Heart left ventricle (tissue), 16 donors: ENCODE measurements at regions not wholly inside any gene's neighbourhood (a gene's known extent, or its start where the extent isn't known, plus 50 kb on each side); places are given as distances from the start of the nearest gene placed in this dataset.

Experiments
- ATAC-seq, 4 donors: fragments of 200-7000 bp; cut with Tn5 transposase; one replicate each; pipeline ENCODE4 v1.9.1; 2020 to 2022; ENCODE audit warnings: moderate library complexity in 4 of 4, mild to moderate bottlenecking in 3 of 4, moderate number of reproducible peaks in 1 of 4
- DNase-seq, 5 donors: peaks; one replicate each; pipeline ENCODE4 v3.0.0-alpha.2; 2020
- H3K27ac ChIP-seq, 12 donors: fragments of 200-600 bp; sonication (generic) in 4 of 12; one replicate each; pipeline versions ENCODE4 v1.5.0 to v1.8.0; 2016 to 2022; ENCODE audit warnings: mild to moderate bottlenecking in 2 of 12
- H3K27me3 ChIP-seq, 9 donors: fragments of 200-600 bp; sonication (generic) in 2 of 9; one replicate each; pipeline versions ENCODE4 v1.5.1 to v1.8.0; 2016 to 2022; ENCODE audit warnings: mild to moderate bottlenecking in 3 of 9
- H3K36me3 ChIP-seq, 9 donors: fragments of 200-600 bp; sonication (generic) in 2 of 9; one replicate each; pipeline versions ENCODE4 v1.5.0 to v1.8.0; 2018 to 2022; ENCODE audit warnings: mild to moderate bottlenecking in 2 of 9
- H3K4me1 ChIP-seq, 12 donors: fragments of 200-600 bp; sonication (generic) in 4 of 12; one replicate each; pipeline versions ENCODE4 v1.5.0 to v1.8.0; 2016 to 2022; ENCODE audit warnings: mild to moderate bottlenecking in 3 of 12
- H3K4me3 ChIP-seq, 12 donors: fragments of 200-600 bp; sonication (generic) in 4 of 12; one replicate each; pipeline versions ENCODE4 v1.5.0 to v1.8.0; 2017 to 2022; ENCODE audit warnings: mild to moderate bottlenecking in 9 of 12, moderate library complexity in 4 of 12
- H3K9me3 ChIP-seq, 12 donors: fragments of 200-600 bp; sonication (generic) in 4 of 12; one replicate each; pipeline versions ENCODE4 v1.5.0 to v1.8.0; 2016 to 2022; ENCODE audit warnings: mild to moderate bottlenecking in 1 of 12
- POLR2A ChIP-seq, 2 donors: fragments of 450-650 bp; IDR thresholded peaks; one replicate each; pipeline ENCODE4 v1.6.1; 2017; ENCODE audit warnings: antibody characterized with exemption in 2 of 2, mild to moderate bottlenecking in 2 of 2, moderate library complexity in 2 of 2
- WGBS, 4 donors: extraction: QIAGEN DNeasy Blood & Tissue Kit in 2 of 4; methylation state at CpG; one replicate each; pipeline versions ENCODE4 v1.1.5 to v1.1.7; 2013 to 2018; 5-methylcytosine and 5-hydroxymethylcytosine counted together
- intact Hi-C, 10 donors: fragments of 100-400 bp; cut with DNase I; formaldehyde crosslinking; loops; one replicate each; pipeline versions ENCODE4 v1.11.1 to v1.14.2; 2022
- TF ChIP-seq, protein P1 (sequence below), 12 donors: fragments of 200-600 bp; sonication (generic) in 4 of 12; IDR thresholded peaks; one replicate each; pipeline versions ENCODE4 v1.5.0 to v1.8.0; 2018 to 2022; ENCODE audit warnings: antibody characterized with exemption in 12 of 12, mild to moderate bottlenecking in 5 of 12
- donor health status: ischemic (EF 13 %, LVEDD 7.1; RV severe dilation, severe dysfunction).
- donor health status: healthy with polysubstance abuse.
- donor health status: DM: no; HTN: yes; CAD: no.
- donor health status: DM: no; HTN: no; CAD: no.
- donor health status: ischemic (EF 25% LVEDD 6.9; RV normal size, moderate dysfunction).
- donor health status: ischemic (EF 25% LVEDD 5.7; RV mildly dilated, moderate dysfunction).
- donor health status: healthy.
- donor health status: DM: yes; HTN: yes; CAD: no.
- donor health status: ischemic (EF 35%, LVEDD 5.7; RV mildly dilated, moderate dysfunction).
- donor health status: nonischemic (EF 11% LVEDD 7.7; RV severe dilation, severe dysfunction).
- donor health status: DM: yes; HTN: yes; CAD: no.
- donor health status: PGD.
- donor health status: ischemic (EF 29% LVEDD 5.4; RV normal size, mild dysfunction).
- donor health status: nonischemic (EF 23%, LVEDD 6.1; RV moderate dilation, normal function).

DNA sequence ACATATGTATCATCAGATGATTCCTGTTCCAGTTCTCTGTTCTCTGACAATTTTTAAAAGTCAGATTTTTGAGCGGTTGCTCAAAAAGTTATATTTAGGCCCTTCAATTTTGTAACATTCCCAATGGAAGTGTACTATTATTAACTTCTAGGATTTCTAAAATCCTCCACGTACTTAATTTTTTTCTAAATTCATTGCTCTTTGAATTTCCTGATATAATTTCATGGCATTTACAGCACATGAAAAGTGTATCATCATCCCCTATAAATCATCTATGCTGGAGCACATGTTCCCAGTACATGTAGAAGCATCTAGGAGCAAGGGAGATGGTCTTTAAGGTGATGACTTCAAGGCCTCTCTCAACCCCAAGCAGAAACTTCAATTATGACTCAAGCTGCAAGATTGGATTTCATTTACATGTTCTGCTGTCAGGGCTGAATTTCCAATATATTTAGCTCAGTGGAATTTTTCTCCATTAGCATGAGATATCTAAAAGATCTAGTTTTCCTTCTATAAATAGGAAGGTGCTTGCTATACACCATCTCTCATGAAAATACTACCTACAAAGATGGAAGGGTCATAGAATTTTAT lies 392.8 kb upstream of the MIR17HG start:
- intact Hi-C loops = no loop called here
- H3K27me3 ChIP-seq = no peaks in the 10 kb centered on the region
- no peak overlapping the region for H3K27ac ChIP-seq
- no peaks in the 10 kb centered on the region for H3K36me3 ChIP-seq
- ATAC-seq = no peak
- H3K4me3 ChIP-seq = no peak overlapping the region
- no peaks in the 10 kb centered on the region for H3K4me1 ChIP-seq
- peaks cover 0 to 3% (median 0%) of the 10 kb centered on the region in 12 donors for H3K9me3 ChIP-seq
- no peak for DNase-seq
- TF ChIP-seq POLR2A (IDR thresholded peaks at IDR 0.05) = no peak
- TF ChIP-seq, protein P1, sequence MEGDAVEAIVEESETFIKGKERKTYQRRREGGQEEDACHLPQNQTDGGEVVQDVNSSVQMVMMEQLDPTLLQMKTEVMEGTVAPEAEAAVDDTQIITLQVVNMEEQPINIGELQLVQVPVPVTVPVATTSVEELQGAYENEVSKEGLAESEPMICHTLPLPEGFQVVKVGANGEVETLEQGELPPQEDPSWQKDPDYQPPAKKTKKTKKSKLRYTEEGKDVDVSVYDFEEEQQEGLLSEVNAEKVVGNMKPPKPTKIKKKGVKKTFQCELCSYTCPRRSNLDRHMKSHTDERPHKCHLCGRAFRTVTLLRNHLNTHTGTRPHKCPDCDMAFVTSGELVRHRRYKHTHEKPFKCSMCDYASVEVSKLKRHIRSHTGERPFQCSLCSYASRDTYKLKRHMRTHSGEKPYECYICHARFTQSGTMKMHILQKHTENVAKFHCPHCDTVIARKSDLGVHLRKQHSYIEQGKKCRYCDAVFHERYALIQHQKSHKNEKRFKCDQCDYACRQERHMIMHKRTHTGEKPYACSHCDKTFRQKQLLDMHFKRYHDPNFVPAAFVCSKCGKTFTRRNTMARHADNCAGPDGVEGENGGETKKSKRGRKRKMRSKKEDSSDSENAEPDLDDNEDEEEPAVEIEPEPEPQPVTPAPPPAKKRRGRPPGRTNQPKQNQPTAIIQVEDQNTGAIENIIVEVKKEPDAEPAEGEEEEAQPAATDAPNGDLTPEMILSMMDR (IDR thresholded peaks at IDR 0.05) = no peak
- 74 to 83% (median 78%) methylated on average over 2 of the region's 2 CpGs for WGBS, 4 donors

DNA sequence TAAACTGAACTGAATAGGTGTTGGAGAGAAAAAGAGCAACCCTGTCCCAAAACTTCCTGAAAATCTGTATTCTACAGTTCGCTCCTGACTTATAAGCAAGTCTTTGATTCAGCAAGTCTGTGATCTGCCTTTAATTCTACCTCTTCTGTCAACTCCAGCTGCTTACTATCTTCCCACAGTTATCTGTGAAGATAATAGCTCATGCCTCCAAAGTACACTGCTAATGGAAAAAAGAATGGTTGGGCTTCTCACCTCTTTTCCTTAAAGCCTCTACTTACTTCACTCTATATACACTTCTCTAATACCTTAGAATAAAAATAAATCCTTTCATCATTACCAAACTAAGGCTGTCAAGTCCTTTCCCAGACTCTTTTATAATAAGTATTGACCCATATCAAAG lies 391.5 kb upstream of the MIR17HG start:
- no peaks in the 10 kb centered on the region for H3K9me3 ChIP-seq
- H3K36me3 ChIP-seq = no peaks in the 10 kb centered on the region
- H3K27ac ChIP-seq = no peak overlapping the region
- H3K27me3 ChIP-seq = no peaks in the 10 kb centered on the region
- no peak for ATAC-seq
- no peak for DNase-seq
- 46 to 63% (median 59%) methylated on average over 1 of the region's 1 CpG for WGBS, 4 donors
- H3K4me3 ChIP-seq = no peak overlapping the region
- H3K4me1 ChIP-seq = no peaks in the 10 kb centered on the region
- no peak for TF ChIP-seq POLR2A (IDR thresholded peaks at IDR 0.05)
- TF ChIP-seq, protein P1 (IDR thresholded peaks at IDR 0.05) = no peak
- intact Hi-C loops = no loop called here

DNA sequence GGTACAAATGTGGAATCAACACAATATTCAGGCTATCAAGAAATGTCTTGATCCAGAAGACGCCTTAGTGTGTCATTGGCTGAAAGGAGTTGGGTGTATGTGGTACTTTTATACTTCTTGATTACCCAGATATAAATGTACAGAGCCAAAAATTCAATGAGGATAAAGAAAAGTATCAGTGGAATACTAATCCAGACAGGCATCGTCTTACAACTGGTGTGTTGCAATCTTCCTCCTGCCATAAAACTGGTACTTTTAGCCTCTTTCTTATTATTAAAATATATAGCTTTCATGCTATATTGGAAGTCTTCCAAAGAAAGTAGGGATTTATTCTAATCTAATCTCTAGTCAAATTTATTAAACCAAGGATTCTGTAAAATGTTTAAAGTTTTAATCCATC lies 388.6 kb upstream of the MIR17HG start:
- H3K9me3 ChIP-seq = no peaks in the 10 kb centered on the region
- H3K4me1 ChIP-seq = no peaks in the 10 kb centered on the region
- no peak for DNase-seq
- no peaks in the 10 kb centered on the region for H3K27me3 ChIP-seq
- H3K36me3 ChIP-seq = no peaks in the 10 kb centered on the region
- no peak for ATAC-seq
- TF ChIP-seq, protein P1 (IDR thresholded peaks at IDR 0.05) = no peak
- TF ChIP-seq POLR2A (IDR thresholded peaks at IDR 0.05) = no peak
- intact Hi-C loops = no loop called here
- H3K4me3 ChIP-seq = no peak overlapping the region
- WGBS, 4 donors = 88 to 94% (median 91%) methylated on average over 2 of the region's 2 CpGs
- no peak overlapping the region for H3K27ac ChIP-seq

DNA sequence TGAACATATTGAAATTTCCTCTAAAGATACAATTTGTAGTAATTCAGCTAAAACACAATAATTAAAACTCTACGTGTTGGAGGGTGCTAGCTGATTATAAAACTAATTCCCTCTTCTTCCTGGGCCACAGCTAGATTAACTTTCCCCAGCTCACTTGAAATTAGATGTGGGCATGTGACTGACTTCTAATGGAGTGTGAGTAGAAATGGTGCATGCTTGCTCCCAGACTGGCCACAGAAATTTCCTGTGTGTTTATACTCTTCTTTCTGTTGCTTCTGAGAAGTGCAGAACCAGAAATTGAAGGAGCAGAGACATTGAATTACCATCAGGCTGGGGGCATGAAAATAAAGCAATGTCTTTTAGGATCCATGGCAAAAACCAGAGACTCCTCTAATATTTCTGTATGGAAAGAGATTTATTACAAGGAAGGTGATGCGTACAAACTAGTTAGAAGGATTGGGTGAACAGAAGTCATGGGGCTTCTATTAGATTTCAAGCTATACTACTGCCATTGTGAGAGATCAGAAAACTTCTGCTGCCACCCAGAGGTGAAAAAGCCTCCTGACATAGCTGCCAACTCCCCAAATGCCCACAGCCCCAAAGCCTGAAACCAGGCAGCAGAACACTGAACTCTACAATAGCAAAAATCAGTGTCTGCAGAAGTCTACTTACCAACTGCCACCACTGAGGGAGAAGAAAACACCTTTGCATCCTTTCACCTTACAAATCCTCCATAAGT lies 379.2 kb upstream of the MIR17HG start:
- ATAC-seq = no peak
- Histone ChIP-seq H3K36me3 (no peaks in the 10 kb centered on the region), H3K9me3 (no peaks in the 10 kb centered on the region), H3K27ac (no peak overlapping the region), H3K27me3 (no peaks in the 10 kb centered on the region), H3K4me1 (no peaks in the 10 kb centered on the region), H3K4me3 (no peak overlapping the region)
- 30 to 68% (median 36%) methylated on average over 2 of the region's 2 CpGs for WGBS, 4 donors
- DNase-seq = no peak
- intact Hi-C loops = no loop called here
- TF ChIP-seq, protein P1 (IDR thresholded peaks at IDR 0.05) = peak in 6 of 12 donors; percentile 4 to 26 (median 16)
- TF ChIP-seq POLR2A (IDR thresholded peaks at IDR 0.05) = no peak
